HCT116 (cell line): ENCODE measurements at regions not wholly inside any gene's neighbourhood (a gene's known extent, or its start where the extent isn't known, plus 50 kb on each side); places are given as distances from the start of the nearest gene placed in this dataset.

Source experiments
- ATAC-seq: fragments of 200-7000 bp; cut with Tn5 transposase; 2 replicates; pipeline ENCODE4 v1.9.1; 2020; ENCODE audit warnings: mild to moderate bottlenecking, moderate library complexity
- BruUV-seq: library from RNA; stranded (reverse); fragments of 400-500 nt; replicated peaks from 2 replicates; lab custom pipeline; 2021; lab: Mats Ljungman, UMichigan
- CTCF ChIA-PET: fragments of 300-600 bp; sonication (Branson Sonifier 250); formaldehyde crosslinking; loops from one replicate; lab custom pipeline; 2021; ENCODE audit warnings: antibody characterized with exemption; lab: Charles Lee
- POLR2A ChIA-PET: fragments of 300-600, 350-600 bp; sonication (Branson Sonifier 250); formaldehyde crosslinking; loops from one replicate; lab custom pipeline; 2021; ENCODE audit warnings: antibody characterized with exemption; lab: Charles Lee
- RAD21 ChIA-PET, 2 experiments: fragments of 300-600 bp; sonication (Branson Sonifier 250); formaldehyde crosslinking; loops; one replicate each; lab custom pipeline; 2023; ENCODE audit warnings: low total read pairs in 2 of 2; ENCODE audit not compliant: uncharacterized antibody in 2 of 2, unreplicated experiment in 2 of 2, low non-redundant PET in 1 of 2; lab: Charles Lee
- DNase-seq: peaks from one replicate; pipeline ENCODE4 v3.0.0-alpha.2; 2010; ENCODE audit warnings: low read depth, low spot score
- H2AFZ ChIP-seq: fragments of 200-600 bp; shearing (Covaris generic), sonication (generic); 2 replicates; pipeline ENCODE4 v1.6.1; 2017; ENCODE audit warnings: low read depth, mixed run types, mixed read lengths, antibody characterized with exemption, low read length; ENCODE audit not compliant: poor library complexity, severe bottlenecking
- H3K27ac ChIP-seq: 2 replicates; pipeline ENCODE4 v1.5.1; 2012; ENCODE audit warnings: low read depth, low read length
- H3K27me3 ChIP-seq: fragments of 200-600 bp; sonication (generic); 2 replicates; pipeline ENCODE4 v1.6.1; 2016; ENCODE audit warnings: mixed run types, low read length, mixed read lengths; ENCODE audit not compliant: insufficient read depth
- H3K36me3 ChIP-seq, 2 experiments: fragments of 200-500 bp in 1 of 2; fragments of 200-600 bp in 1 of 2; sonication (Bioruptor generic) in 1 of 2; sonication (generic) in 1 of 2; 2 replicates each; pipeline versions ENCODE4 v1.5.1 to v1.6.1; 2014 to 2016; ENCODE audit warnings: low read length in 2 of 2, inconsistent platforms in 1 of 2, mixed read lengths in 1 of 2, mixed run types in 1 of 2; ENCODE audit not compliant: insufficient read depth in 2 of 2, control insufficient read depth in 1 of 2
- H3K4me1 ChIP-seq, 2 experiments: fragments of 200-600 bp in 1 of 2; sonication (generic) in 1 of 2; 2 replicates each; pipeline versions ENCODE4 v1.5.1 to v1.6.1; 2012 to 2017; ENCODE audit warnings: low read length in 2 of 2, inconsistent platforms in 1 of 2, mild to moderate bottlenecking in 1 of 2, mixed read lengths in 1 of 2, mixed run types in 1 of 2, moderate library complexity in 1 of 2; ENCODE audit not compliant: insufficient read depth in 2 of 2, control insufficient read depth in 1 of 2
- H3K4me2 ChIP-seq: fragments of 200-600 bp; sonication (generic); 2 replicates; pipeline ENCODE4 v1.6.1; 2017; ENCODE audit warnings: mixed run types, low read length, mixed read lengths
- H3K4me3 ChIP-seq, 2 experiments: fragments of 200-600 bp in 1 of 2; sonication (generic) in 1 of 2; replicated peaks in 1 of 2; 2 replicates each; pipeline ENCODE4 v1.5.1; 2011 to 2016; ENCODE audit warnings: low read length in 2 of 2, control low read depth in 1 of 2, low read depth in 1 of 2, mild to moderate bottlenecking in 1 of 2, mixed read lengths in 1 of 2, mixed run types in 1 of 2
- H3K79me2 ChIP-seq: fragments of 200-600 bp; sonication (generic); 2 replicates; pipeline ENCODE4 v1.6.1; 2017; ENCODE audit warnings: mild to moderate bottlenecking, mixed run types, low read length, moderate library complexity, mixed read lengths; ENCODE audit not compliant: insufficient read depth
- H3K9ac ChIP-seq: fragments of 200-600 bp; sonication (generic); 2 replicates; pipeline ENCODE4 v1.6.1; 2016; ENCODE audit warnings: low read length, mixed read lengths
- H3K9me2 ChIP-seq: fragments of 200-600 bp; sonication (generic), shearing (Covaris generic); 2 replicates; pipeline ENCODE4 v1.6.1; 2017; ENCODE audit warnings: mixed run types, mild to moderate bottlenecking, moderate library complexity; ENCODE audit not compliant: insufficient read depth
- H3K9me3 ChIP-seq, 2 experiments: fragments of 200-500 bp in 1 of 2; fragments of 200-600 bp in 1 of 2; sonication (Bioruptor generic) in 1 of 2; sonication (generic) in 1 of 2; 2 replicates each; pipeline ENCODE4 v1.6.1; 2014 to 2017; ENCODE audit warnings: low read length in 2 of 2, mixed read lengths in 2 of 2, inconsistent platforms in 1 of 2, low read depth in 1 of 2, mild to moderate bottlenecking in 1 of 2, mixed run types in 1 of 2, moderate library complexity in 1 of 2; ENCODE audit not compliant: control insufficient read depth in 1 of 2, insufficient read depth in 1 of 2
- H4K20me1 ChIP-seq: fragments of 200-600 bp; sonication (generic), shearing (Covaris generic); 2 replicates; pipeline ENCODE4 v1.6.1; 2017; ENCODE audit warnings: mixed run types, mild to moderate bottlenecking, moderate library complexity; ENCODE audit not compliant: insufficient read depth
- CBX3 ChIP-seq: IDR thresholded peaks from 2 replicates; pipeline ENCODE4 v1.6.1; 2012; ENCODE audit warnings: low read depth
- CEBPB ChIP-seq: IDR thresholded peaks from 2 replicates; pipeline ENCODE4 v1.6.1; 2012; ENCODE audit warnings: low read depth
- EZH2phosphoT487 ChIP-seq: fragments of 200-600 bp; IDR thresholded peaks from 2 replicates; pipeline ENCODE4 v1.6.1; 2018; ENCODE audit warnings: antibody characterized with exemption, borderline replicate concordance
- RAD21 ChIP-seq: IDR thresholded peaks from 2 replicates; pipeline ENCODE4 v1.6.1; 2012; ENCODE audit warnings: low read depth, mild to moderate bottlenecking
- SP1 ChIP-seq: IDR thresholded peaks from 2 replicates; pipeline ENCODE4 v1.6.1; 2012; ENCODE audit warnings: low read depth
- SRF ChIP-seq: IDR thresholded peaks from 2 replicates; pipeline ENCODE4 v1.6.1; 2012; ENCODE audit warnings: low read depth
- TCF7L2 ChIP-seq: IDR thresholded peaks from 2 replicates; pipeline ENCODE4 v1.7.0; 2011; ENCODE audit warnings: borderline replicate concordance, inconsistent platforms; ENCODE audit not compliant: insufficient read depth, insufficient read length; ENCODE audit errors: extremely low read depth
- YY1 ChIP-seq: IDR thresholded peaks from 2 replicates; pipeline ENCODE4 v1.6.1; 2011; ENCODE audit warnings: low read length, low read depth, moderate library complexity, mild to moderate bottlenecking; ENCODE audit not compliant: insufficient replicate concordance; ENCODE audit errors: extremely low read depth
- ZFX ChIP-seq: fragments of 450-650 bp; IDR thresholded peaks from 2 replicates; pipeline ENCODE4 v1.6.1; 2017
- ZNF274 ChIP-seq: fragments of 200-500 bp; sonication (Bioruptor generic); IDR thresholded peaks from 2 replicates; pipeline ENCODE4 v1.6.1; 2014; ENCODE audit warnings: mild to moderate bottlenecking, low read depth, low read length, inconsistent platforms
- intact Hi-C: fragments of 100-400 bp; cut with micrococcal nuclease; formaldehyde crosslinking; loops from 2 replicates; pipeline ENCODE4 v1.10.0; 2022
- TF ChIP-seq, protein P1 (sequence below): IDR thresholded peaks from 2 replicates; pipeline ENCODE4 v1.6.1; 2012
- TF ChIP-seq, protein P2 (sequence below): IDR thresholded peaks from 2 replicates; pipeline ENCODE4 v1.6.1; 2012

DNA sequence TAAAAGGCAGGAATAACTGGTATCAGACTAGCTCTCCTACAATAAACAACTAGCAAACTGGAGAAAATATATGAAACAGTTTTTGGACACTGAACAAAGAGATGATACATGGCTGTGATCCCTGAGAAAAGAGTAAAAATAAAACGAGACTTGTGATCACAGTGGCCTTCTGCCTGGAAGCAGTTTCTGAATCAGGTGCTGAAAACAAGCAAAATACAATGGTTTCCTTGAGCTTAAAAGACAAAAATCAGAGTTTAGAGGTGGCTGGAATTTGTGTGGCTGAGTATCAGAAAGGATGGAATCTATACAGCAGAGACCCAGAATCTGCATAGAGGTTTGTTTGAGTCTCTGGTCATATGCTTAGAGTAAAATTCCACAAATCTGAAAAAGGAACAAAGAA lies 242.5 kb upstream of the SOX9 start:
- no peaks in the 10 kb centered on the region for H4K20me1 ChIP-seq
- BruUV-seq, result no TSS peak
- no peaks in the 10 kb centered on the region for H3K27me3 ChIP-seq
- no peaks in the 10 kb centered on the region for H3K36me3 ChIP-seq
- no peaks in the 10 kb centered on the region for H3K79me2 ChIP-seq
- RAD21 ChIA-PET, result no interaction called here
- H2AFZ ChIP-seq, result no peak overlapping the region
- no peak for DNase-seq
- ATAC-seq, result no peak
- CTCF ChIA-PET, result interaction anchor here (0.8 kb wide), 1 partner anchor 38 kb away, joined by 3 read pairs; no protein-coding TSS in a partner anchor
- POLR2A ChIA-PET, result no interaction called here
- TF ChIP-seq SRF (no peak), CBX3 (no peak)
- TF ChIP-seq, protein P1, sequence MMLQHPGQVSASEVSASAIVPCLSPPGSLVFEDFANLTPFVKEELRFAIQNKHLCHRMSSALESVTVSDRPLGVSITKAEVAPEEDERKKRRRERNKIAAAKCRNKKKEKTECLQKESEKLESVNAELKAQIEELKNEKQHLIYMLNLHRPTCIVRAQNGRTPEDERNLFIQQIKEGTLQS, result no peak
- TF ChIP-seq, all 23 proteins: peak for 0
- Histone ChIP-seq H3K4me3 (no peak overlapping the region), H3K9me3 (no peaks in the 10 kb centered on the region), H3K4me2 (no peak overlapping the region), H3K9me2 (no peaks in the 10 kb centered on the region), H3K9ac (no peak overlapping the region), H3K4me1 (no peaks in the 10 kb centered on the region), H3K27ac (no peak overlapping the region)
- intact Hi-C loops, result no loop called here

DNA sequence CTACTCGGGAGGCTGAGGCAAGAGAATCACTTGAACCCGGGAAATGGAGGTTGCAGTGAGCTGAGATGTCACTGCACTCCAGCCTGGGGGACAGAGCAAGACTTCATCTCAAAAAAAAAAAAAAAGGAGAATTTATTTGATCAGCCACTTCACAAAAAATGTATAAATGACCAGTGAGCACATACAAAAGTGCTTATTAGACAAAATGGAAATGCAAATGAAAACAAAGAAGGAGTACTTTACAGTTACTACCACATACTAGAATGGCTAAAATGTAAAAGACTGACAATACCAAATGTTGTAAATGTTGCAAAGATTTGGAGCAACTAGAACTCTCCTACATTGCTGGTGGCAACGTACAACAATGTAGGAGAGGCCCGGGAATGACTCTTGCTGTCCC lies 241.8 kb upstream of the SOX9 start:
- Histone ChIP-seq H3K27me3 (no peaks in the 10 kb centered on the region), H3K9me2 (no peaks in the 10 kb centered on the region), H2AFZ (no peak overlapping the region), H3K4me1 (no peaks in the 10 kb centered on the region), H3K9me3 (no peaks in the 10 kb centered on the region), H3K4me2 (no peak overlapping the region), H3K27ac (no peak overlapping the region), H3K79me2 (no peaks in the 10 kb centered on the region), H3K36me3 (no peaks in the 10 kb centered on the region), H4K20me1 (no peaks in the 10 kb centered on the region), H3K4me3 (no peak overlapping the region), H3K9ac (no peak overlapping the region)
- intact Hi-C loops, result no loop called here
- POLR2A ChIA-PET, result no interaction called here
- RAD21 ChIA-PET, result no interaction called here
- DNase-seq (no peak), ATAC-seq (no peak)
- TF ChIP-seq EZH2phosphoT487 (no peak), ZFX (no peak), SP1 (no peak), CBX3 (no peak), TCF7L2 (no peak), CEBPB (no peak), RAD21 (no peak), ZNF274 (no peak), YY1 (no peak)
- TF ChIP-seq, protein P2, sequence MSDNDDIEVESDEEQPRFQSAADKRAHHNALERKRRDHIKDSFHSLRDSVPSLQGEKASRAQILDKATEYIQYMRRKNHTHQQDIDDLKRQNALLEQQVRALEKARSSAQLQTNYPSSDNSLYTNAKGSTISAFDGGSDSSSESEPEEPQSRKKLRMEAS, result no peak
- TF ChIP-seq, protein P1, result no peak
- CTCF ChIA-PET, result no interaction called here
- BruUV-seq, result no TSS peak
